CD4-positive, alpha-beta T cell treated with Interleukin-15 for 4 hours (primary cell): ENCODE measurements at regions not wholly inside any gene's neighbourhood (a gene's known extent, or its start where the extent isn't known, plus 50 kb on each side); places are given as distances from the start of the nearest gene placed in this dataset.

Source experiments
- DNase-seq: peaks from one replicate; pipeline ENCODE4 v3.0.0-alpha.2; 2020; ENCODE audit warnings: low spot score

- DNase-seq, result no peak
Observed at GRCh38 chr20:21967481-21967880, 262.0 kb downstream of the PAX1 start.

DNA sequence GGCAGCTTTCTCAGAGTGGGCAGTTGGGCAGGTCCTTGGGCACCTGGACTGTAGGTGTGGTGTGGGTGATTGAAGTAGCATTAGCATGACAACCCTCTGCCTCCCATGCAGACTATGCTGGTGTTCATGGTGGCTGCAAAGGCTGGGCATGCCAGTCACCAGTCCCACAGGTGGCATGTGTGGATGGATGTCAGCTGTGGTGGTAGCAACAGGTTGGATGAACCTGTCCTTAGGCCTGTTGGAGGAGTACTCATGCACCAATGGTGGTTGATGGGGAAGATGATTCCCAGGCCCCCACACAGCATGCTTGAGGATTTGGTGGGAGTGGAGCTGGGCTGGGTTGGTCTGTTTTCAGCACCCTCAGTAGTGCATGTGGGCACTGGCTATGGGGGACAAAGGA, 251.1 kb downstream of the PAX1 start:
- DNase-seq, result no peak

- no peak for DNase-seq
Observed at GRCh38 chr20:21947406-21947805, 241.9 kb downstream of the PAX1 start.

DNA sequence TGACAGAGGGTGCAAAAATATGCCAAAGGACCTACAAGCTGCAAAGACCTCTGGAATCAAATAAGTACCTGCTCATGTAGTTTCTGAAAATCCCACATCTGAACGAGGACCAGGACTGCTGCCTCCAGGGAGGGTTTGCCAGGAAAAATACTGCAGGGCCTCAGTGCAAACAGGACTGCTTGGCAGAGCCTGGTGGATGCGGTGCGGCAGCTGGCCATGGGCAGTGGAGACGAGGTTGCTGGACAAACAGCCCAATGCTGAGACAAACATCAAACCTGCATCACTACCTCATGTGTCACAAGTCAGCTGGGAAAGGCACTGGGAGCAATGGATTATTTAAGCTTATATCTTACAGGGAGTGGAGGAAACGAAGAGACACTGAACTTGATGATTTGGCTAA, 238.8 kb downstream of the PAX1 start:
- DNase-seq, result no peak

DNA sequence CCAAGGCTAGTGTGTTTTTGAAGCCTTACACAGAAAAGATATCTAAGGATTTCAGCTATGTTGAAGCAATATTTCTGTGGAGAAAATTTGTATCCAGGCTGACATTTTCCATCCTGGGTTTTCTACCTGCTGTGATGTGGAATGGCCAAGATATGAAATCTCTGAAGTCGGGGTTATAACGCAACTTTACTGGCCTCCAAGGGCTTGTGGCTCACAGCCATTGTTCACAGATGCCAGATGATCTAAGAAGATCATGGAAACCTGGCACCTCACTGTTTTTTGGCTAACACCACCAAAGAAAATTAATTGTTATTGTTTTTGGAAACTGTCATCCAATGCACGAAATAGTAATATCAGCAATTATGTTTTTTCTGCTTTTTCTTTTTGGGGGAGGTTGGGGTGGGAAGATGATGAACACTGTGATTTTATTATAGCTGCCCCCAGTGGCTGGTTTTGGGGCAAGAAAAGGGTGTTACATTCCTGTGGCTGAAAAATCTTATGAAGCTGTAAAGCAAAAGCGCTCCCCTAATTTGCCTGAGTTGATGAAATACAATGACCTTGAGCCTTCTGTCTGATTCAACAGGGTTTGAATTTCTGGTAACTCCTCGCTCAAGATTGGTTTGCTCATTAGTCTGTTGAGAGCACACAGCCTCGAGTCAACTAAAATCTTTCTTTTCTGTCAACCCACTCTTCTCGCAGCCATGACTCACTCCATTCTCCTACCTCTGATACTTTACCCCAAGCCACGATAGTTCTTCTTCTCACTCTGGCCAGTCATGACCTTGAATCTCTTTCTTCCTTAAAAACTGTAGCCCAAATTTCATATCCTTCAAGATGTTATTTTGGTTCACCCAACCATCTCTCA, 236.7 kb downstream of the PAX1 start:
- DNase-seq, result no peak

GRCh38 chr20:21936720-21937380, 231.4 kb downstream of the PAX1 start:
- DNase-seq, result no peak

- DNase-seq, result no peak
Observed at GRCh38 chr20:21936261-21936660, 230.8 kb downstream of the PAX1 start.

DNA sequence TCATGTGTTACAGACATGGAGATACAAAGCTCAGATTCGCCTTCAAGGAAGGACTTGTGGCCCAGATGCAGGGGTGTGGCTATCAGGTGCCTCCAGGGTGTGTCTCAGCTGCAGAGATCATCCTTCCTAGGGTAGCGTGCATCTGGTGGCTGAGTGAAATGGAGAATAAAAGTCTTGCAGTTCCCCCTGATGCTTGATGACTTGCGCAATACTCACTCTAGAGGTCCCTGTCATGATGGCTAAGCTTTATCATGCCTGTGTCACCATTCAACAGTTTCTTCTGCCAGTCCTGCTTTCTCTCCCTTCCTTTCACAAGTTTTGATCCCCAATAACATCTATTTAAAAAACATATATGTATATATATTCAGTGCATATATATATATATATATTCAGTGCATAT, 228.1 kb downstream of the PAX1 start:
- DNase-seq, result no peak

DNA sequence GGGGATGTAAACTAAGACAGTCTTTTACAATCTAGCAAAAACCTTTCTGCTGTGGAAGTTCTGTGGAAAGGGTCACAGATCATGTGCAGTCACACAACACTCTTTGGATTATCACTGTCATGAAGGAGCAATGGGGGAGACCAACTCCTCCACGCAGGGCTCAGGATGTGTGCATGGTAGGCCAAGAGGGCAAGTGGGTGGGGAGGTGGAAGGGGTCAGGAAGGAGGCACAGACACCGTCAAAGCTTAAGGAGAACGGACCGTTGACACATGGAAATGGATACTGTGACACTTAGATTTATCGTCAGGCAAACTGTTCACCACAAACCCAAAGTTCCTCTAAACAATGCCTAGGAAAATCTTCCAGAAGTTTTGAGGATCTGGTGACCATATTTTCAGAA, 215.8 kb downstream of the PAX1 start:
- DNase-seq, result no peak

GRCh38 chr20:21920211-21920610, 214.7 kb downstream of the PAX1 start:
- DNase-seq, result no peak

DNA sequence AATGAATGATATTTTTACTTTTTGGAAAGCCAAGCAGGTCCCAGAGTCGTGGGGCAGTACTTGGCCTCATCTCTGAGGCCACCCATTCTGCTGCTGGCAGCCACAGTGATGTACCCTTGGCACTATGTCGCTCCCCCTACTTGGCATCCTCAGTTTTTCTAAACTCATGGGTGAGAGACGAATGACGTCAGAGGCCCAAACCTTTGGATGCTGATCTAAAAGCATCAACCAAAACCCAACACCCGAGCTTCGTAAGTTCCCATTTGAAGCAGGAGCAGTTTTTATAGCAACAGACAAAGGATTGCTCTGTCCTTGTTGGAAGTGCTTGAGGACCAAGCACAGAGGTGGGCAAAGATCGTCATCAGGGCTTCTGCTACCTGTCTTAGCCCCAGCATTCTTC, 212.9 kb downstream of the PAX1 start:
- no peak for DNase-seq

GRCh38 chr20:21902391-21902790, 196.9 kb downstream of the PAX1 start:
- no peak for DNase-seq

- no peak for DNase-seq
Observed at GRCh38 chr20:21901470-21902275, 196.2 kb downstream of the PAX1 start.

GRCh38 chr20:21900431-21900830, 195.0 kb downstream of the PAX1 start:
- DNase-seq, result no peak

- no peak for DNase-seq
Observed at GRCh38 chr20:21874921-21875320, 169.5 kb downstream of the PAX1 start.

DNA sequence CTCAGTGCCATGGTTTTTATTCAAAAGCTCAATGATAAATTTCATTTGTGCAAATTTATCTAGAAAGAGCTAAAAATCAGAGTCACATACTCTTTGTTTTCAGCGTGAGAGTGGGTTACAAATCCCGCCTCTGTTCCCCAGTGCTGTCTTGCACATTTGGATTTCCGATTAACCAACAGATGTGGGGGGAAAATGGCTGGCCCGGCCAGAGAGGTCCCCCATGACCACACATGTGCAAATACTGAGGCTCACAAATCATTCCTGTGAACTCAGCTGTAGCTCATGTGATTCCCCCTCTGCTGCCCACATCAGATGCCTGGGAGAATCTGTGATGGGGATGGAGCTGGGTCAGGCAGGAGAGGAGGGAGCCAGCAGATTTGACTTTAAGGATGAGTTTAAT, 168.7 kb downstream of the PAX1 start:
- no peak for DNase-seq

GRCh38 chr20:21873291-21873690, 167.8 kb downstream of the PAX1 start:
- DNase-seq, result no peak

DNA sequence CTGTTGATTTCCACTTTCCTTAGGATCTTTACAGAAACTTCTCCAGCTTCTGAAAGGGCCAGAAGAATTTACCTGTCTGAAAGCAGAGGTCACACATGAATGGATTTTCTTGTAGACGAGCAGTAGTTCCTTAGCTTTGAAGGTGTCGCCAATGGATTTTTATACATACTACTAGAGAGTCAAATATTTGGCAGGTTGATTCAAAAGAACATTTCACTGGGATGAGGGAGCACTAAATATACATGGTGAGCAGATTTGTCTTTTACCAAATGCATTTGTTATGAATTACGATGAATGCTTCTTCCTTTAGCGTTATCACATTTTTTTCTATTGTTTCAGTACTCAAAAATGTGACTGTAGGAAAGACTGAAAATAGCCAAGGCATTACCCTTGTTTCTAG, 162.3 kb downstream of the PAX1 start:
- no peak for DNase-seq

DNA sequence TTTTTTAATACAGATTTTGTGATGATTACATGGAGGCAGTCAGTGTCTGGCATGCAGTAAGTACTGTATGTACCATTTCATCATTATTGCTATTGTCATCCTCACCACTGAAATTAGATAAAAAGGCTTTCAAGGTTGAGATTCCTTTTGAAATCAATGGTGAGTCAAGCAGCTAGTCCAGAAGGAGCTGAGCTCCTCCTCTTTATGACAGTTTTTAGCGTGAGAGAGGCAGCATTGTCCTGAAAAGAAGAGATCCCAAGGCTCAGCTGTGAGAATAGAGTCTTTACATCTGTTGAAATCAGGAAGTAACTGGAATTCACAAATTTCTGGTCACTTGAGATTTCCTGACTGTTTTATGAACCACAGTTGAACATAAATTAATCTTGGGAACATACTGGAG, 161.9 kb downstream of the PAX1 start:
- DNase-seq, result no peak

DNA sequence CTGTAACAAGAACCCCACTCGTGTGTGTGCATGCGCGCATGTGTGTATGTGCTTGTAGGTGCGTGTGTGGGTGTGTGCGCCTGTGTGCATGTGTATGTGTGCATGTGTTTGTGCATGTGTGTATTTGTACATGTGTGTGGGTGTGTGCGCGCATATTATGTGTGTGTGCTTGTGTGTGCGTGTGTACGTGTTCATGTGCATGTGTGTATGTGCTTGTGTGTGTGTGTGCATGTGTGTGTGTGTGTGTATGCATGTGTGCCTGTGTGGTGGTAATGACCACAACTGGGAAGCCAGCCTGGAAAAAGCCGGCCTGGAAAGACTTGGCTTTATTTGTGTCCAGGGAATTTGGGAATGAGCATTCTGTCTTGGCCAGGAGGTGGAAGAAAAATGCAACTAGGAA, 157.5 kb downstream of the PAX1 start:
- DNase-seq, result no peak

DNA sequence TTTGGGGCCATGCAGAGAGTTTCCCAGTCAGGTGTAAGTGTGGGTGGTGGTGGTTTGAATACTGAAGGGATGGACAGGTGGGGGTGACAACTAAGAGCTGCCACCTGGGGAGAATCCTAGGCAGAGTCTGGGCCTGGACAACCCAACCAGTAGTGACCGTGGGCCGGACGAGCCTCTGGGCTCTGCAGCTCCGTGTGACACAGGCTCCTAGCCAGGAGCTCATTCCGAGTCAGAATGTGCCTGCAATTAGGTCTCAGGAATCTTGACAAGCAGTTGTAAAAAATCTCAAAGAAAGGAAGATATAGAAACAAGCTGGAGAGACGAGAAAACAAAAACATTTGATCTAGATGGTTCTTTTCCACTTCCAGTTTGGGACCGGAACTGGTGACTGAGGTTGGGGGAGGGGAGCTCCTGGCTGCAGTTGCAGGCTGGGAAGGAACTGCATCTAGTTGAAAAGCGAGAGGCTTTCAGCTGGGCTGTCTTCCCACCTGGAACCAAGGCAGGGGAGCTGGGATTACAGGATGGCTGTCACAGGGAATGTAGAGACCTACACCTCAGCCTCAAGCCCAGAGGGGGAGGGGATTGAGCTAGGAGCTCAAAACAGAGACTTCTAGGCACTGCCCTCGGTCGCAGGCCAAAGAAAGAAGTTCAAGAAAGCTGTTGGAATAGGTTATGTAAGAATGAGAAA, 156.9 kb downstream of the PAX1 start:
- DNase-seq, result no peak

- DNase-seq, result no peak
Observed at GRCh38 chr20:21840991-21841390, 135.5 kb downstream of the PAX1 start.
